BE2C (cell line): ENCODE measurements at regions not wholly inside any gene's neighbourhood (a gene's known extent, or its start where the extent isn't known, plus 50 kb on each side); places are given as distances from the start of the nearest gene placed in this dataset.

ENCODE experiments used
- DNase-seq: peaks from one replicate; pipeline ENCODE4 v3.0.0-alpha.2; 2020
- H3K27me3 ChIP-seq: fragments of 250-450 bp; sonication (Bioruptor Pico); 2 replicates; pipeline ENCODE4 v1.5.1; 2020; ENCODE audit warnings: mild to moderate bottlenecking
- H3K36me3 ChIP-seq: fragments of 250-450 bp; sonication (Bioruptor Pico); 2 replicates; pipeline ENCODE4 v1.5.1; 2020; ENCODE audit warnings: mild to moderate bottlenecking
- H3K4me1 ChIP-seq: fragments of 250-450 bp; sonication (Bioruptor Pico); 2 replicates; pipeline ENCODE4 v1.5.1; 2020
- H3K4me3 ChIP-seq: 2 replicates; pipeline ENCODE4 v1.5.1; 2011; ENCODE audit warnings: low read depth, low read length
- H3K9me3 ChIP-seq: fragments of 250-450 bp; sonication (Bioruptor Pico); 2 replicates; pipeline ENCODE4 v1.5.1; 2020
- TF ChIP-seq, protein P1 (sequence below): IDR thresholded peaks from 2 replicates; pipeline ENCODE4 v1.5.1; 2012; ENCODE audit warnings: mild to moderate bottlenecking, low read depth, low read length

DNA sequence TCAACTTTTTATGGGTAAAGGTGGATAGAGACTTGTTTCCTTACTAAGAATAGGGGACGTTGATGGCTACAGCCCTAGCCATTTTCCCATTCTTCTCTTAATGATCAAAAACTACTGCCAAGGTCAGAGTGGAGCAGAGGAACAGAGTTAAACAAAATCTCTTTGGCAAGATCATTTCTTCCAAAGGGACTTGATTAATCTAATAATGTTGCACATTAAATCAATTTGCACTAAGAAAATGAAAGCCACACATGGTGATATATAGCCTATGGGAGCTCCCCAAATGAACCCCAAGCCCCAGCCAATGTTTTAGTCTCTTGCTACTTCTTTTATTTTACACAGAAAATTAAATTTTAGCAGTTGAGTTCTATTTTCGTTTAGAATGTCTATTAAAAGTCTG, 954.5 kb upstream of the SOX9 start:
- DNase-seq = no peak
- H3K9me3 ChIP-seq = no peaks in the 10 kb centered on the region
- peaks cover 33% of the 10 kb centered on the region for H3K4me1 ChIP-seq
- H3K4me3 ChIP-seq = no peak overlapping the region
- H3K36me3 ChIP-seq = no peaks in the 10 kb centered on the region
- TF ChIP-seq, protein P1, sequence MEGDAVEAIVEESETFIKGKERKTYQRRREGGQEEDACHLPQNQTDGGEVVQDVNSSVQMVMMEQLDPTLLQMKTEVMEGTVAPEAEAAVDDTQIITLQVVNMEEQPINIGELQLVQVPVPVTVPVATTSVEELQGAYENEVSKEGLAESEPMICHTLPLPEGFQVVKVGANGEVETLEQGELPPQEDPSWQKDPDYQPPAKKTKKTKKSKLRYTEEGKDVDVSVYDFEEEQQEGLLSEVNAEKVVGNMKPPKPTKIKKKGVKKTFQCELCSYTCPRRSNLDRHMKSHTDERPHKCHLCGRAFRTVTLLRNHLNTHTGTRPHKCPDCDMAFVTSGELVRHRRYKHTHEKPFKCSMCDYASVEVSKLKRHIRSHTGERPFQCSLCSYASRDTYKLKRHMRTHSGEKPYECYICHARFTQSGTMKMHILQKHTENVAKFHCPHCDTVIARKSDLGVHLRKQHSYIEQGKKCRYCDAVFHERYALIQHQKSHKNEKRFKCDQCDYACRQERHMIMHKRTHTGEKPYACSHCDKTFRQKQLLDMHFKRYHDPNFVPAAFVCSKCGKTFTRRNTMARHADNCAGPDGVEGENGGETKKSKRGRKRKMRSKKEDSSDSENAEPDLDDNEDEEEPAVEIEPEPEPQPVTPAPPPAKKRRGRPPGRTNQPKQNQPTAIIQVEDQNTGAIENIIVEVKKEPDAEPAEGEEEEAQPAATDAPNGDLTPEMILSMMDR = no peak
- no peaks in the 10 kb centered on the region for H3K27me3 ChIP-seq

GRCh38 chr17:71168053-71168741, 952.6 kb upstream of the SOX9 start:
- no peaks in the 10 kb centered on the region for H3K9me3 ChIP-seq
- peak; percentile 39 for DNase-seq
- TF ChIP-seq, protein P1 = no peak
- no peak overlapping the region for H3K4me3 ChIP-seq
- no peaks in the 10 kb centered on the region for H3K27me3 ChIP-seq
- peaks cover 33% of the 10 kb centered on the region for H3K4me1 ChIP-seq
- no peaks in the 10 kb centered on the region for H3K36me3 ChIP-seq

GRCh38 chr17:71170070-71170469, 950.8 kb upstream of the SOX9 start:
- H3K27me3 ChIP-seq = no peaks in the 10 kb centered on the region
- DNase-seq = no peak
- H3K9me3 ChIP-seq = no peaks in the 10 kb centered on the region

GRCh38 chr17:71171270-71171669, 949.5 kb upstream of the SOX9 start:
- Histone ChIP-seq H3K36me3 (no peaks in the 10 kb centered on the region), H3K27me3 (no peaks in the 10 kb centered on the region)
- no peak for DNase-seq

More at GRCh38 chr17:71170070-71170469, 950.8 kb upstream of the SOX9 start:
- TF ChIP-seq, protein P1 = no peak
- H3K36me3 ChIP-seq = no peaks in the 10 kb centered on the region
- peaks cover 29% of the 10 kb centered on the region for H3K4me1 ChIP-seq
- no peak overlapping the region for H3K4me3 ChIP-seq

GRCh38 chr17:71173991-71174390, 946.8 kb upstream of the SOX9 start:
- DNase-seq = no peak
- Histone ChIP-seq H3K9me3 (no peaks in the 10 kb centered on the region), H3K4me1 (peaks cover 17% of the 10 kb centered on the region), H3K36me3 (no peaks in the 10 kb centered on the region), H3K4me3 (no peak overlapping the region), H3K27me3 (no peaks in the 10 kb centered on the region)
- TF ChIP-seq, protein P1 = no peak

More at GRCh38 chr17:71171270-71171669, 949.5 kb upstream of the SOX9 start:
- H3K4me3 ChIP-seq = no peak overlapping the region
- TF ChIP-seq, protein P1 = no peak
- no peaks in the 10 kb centered on the region for H3K9me3 ChIP-seq
- peaks cover 31% of the 10 kb centered on the region for H3K4me1 ChIP-seq

DNA sequence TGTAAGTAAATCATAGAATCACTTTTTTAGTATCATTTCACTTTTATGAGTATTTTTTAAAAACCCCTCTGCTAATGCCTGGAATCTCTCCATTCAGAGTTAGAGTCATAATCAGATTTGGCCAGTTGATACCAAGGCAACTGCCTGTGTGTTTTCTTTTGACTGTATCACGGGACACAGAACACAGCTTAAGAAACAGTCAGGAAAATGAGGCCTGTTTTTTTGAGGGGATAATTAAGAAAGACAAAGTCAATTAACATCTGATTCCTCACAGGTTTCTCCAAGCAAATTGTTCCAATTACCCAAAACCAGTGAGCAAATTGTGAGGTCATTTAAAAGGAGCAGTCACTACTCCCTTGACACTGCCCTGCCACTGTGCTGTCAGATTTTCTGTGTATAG, 944.5 kb upstream of the SOX9 start:
- Histone ChIP-seq H3K4me1 (peaks cover 27% of the 10 kb centered on the region), H3K36me3 (no peaks in the 10 kb centered on the region), H3K4me3 (0 out of 2 replicates have a peak overlapping the region, but pooled peaks have one; percentile 2), H3K9me3 (no peaks in the 10 kb centered on the region), H3K27me3 (no peaks in the 10 kb centered on the region)
- TF ChIP-seq, protein P1 = no peak
- DNase-seq = peak; percentile 14
